H1 (cell line): ENCODE measurements at regions not wholly inside any gene's neighbourhood (a gene's known extent, or its start where the extent isn't known, plus 50 kb on each side); places are given as distances from the start of the nearest gene placed in this dataset.

Experiments used
- CTCF ChIA-PET: fragments of 300-600 bp; sonication (Branson Sonifier 250); formaldehyde crosslinking; loops from one replicate; lab custom pipeline; 2021; ENCODE audit not compliant: partially characterized antibody; lab: Charles Lee
- POLR2A ChIA-PET: fragments of 300-600 bp; sonication (Branson Sonifier 250); formaldehyde crosslinking; loops from one replicate; lab custom pipeline; 2021; ENCODE audit warnings: inconsistent platforms; ENCODE audit not compliant: partially characterized antibody; lab: Charles Lee
- DNase-seq, 2 experiments: peaks; one replicate each; pipeline versions ENCODE4 v3.0.0 to v3.0.0-alpha.2; 2010 to 2022; ENCODE audit warnings: low spot score in 2 of 2, low read depth in 1 of 2, mixed read lengths in 1 of 2
- FAIRE-seq: peaks from 2 replicates; lab custom pipeline; 2011; peaks lifted over from hg19 to GRCh38; lab: Jason Lieb, UNC
- H2AFZ ChIP-seq: 2 replicates; pipeline ENCODE4 v1.8.1; 2012; ENCODE audit warnings: low read length, inconsistent platforms
- H2AK5ac ChIP-seq: 2 replicates; pipeline ENCODE4 v1.6.1; 2013; ENCODE audit warnings: low read depth, low read length
- H2BK120ac ChIP-seq: replicated peaks from 2 replicates; pipeline ENCODE3; 2013; ENCODE audit warnings: low read depth, low read length, inconsistent platforms
- H2BK12ac ChIP-seq: 2 replicates; pipeline ENCODE4 v1.6.1; 2013; ENCODE audit warnings: low read depth, low read length
- H2BK15ac ChIP-seq: 2 replicates; pipeline ENCODE4 v1.6.1; 2013; ENCODE audit warnings: low read length
- H2BK20ac ChIP-seq: 2 replicates; pipeline ENCODE4 v1.6.1; 2013; ENCODE audit warnings: low read length
- H2BK5ac ChIP-seq: 2 replicates; pipeline ENCODE4 v1.6.1; 2013; ENCODE audit warnings: low read depth, low read length
- H3K14ac ChIP-seq: 2 replicates; pipeline ENCODE4 v1.6.1; 2013; ENCODE audit warnings: inconsistent platforms; ENCODE audit not compliant: insufficient read length
- H3K18ac ChIP-seq: 2 replicates; pipeline ENCODE4 v1.6.1; 2013; ENCODE audit warnings: low read length; ENCODE audit errors: extremely low read depth
- H3K23ac ChIP-seq: 2 replicates; pipeline ENCODE4 v1.6.1; 2013; ENCODE audit warnings: inconsistent platforms; ENCODE audit not compliant: insufficient read length
- H3K23me2 ChIP-seq: 2 replicates; pipeline ENCODE4 v1.6.1; 2013; ENCODE audit warnings: low read depth, low read length
- H3K27ac ChIP-seq: 2 replicates; pipeline ENCODE4 v1.6.1; 2011; ENCODE audit warnings: low read depth, low read length, inconsistent platforms
- H3K27me3 ChIP-seq, 4 experiments: replicated peaks in 1 of 4; 1 replicate in 1 of 4; 2 replicates in 3 of 4; pipeline versions ENCODE4 v1.6.1 to v1.8.1; 2011 to 2013; ENCODE audit warnings: low read length in 3 of 4, mild to moderate bottlenecking in 3 of 4, inconsistent platforms in 2 of 4, mixed read lengths in 2 of 4, moderate library complexity in 1 of 4; ENCODE audit not compliant: control insufficient read depth in 3 of 4, insufficient read depth in 3 of 4; ENCODE audit errors: extremely low read depth in 1 of 4
- H3K36me3 ChIP-seq, 4 experiments: 2 replicates each; pipeline versions ENCODE4 v1.6.1 to v1.8.1; 2011 to 2013; ENCODE audit warnings: mild to moderate bottlenecking in 4 of 4, low read length in 3 of 4, moderate library complexity in 2 of 4, control low read depth in 1 of 4, inconsistent platforms in 1 of 4; ENCODE audit not compliant: insufficient read depth in 4 of 4, control insufficient read depth in 2 of 4
- H3K4ac ChIP-seq: replicated peaks from 2 replicates; pipeline ENCODE3; 2013; ENCODE audit warnings: low read length, low read depth, mixed read lengths, inconsistent platforms; ENCODE audit not compliant: insufficient read length
- H3K4me1 ChIP-seq, 4 experiments: replicated peaks in 1 of 4; 1 replicate in 1 of 4; 2 replicates in 3 of 4; pipeline versions ENCODE4 v1.6.1 to v1.8.1; 2011 to 2013; ENCODE audit warnings: low read length in 3 of 4, inconsistent platforms in 2 of 4, mixed read lengths in 1 of 4; ENCODE audit not compliant: insufficient read depth in 4 of 4, control insufficient read depth in 3 of 4
- H3K4me2 ChIP-seq, 2 experiments: 2 replicates each; pipeline versions ENCODE4 v1.6.1 to v1.8.1; 2011 to 2013; ENCODE audit warnings: low read depth in 2 of 2, low read length in 2 of 2, control low read depth in 1 of 2, inconsistent platforms in 1 of 2, mild to moderate bottlenecking in 1 of 2; ENCODE audit not compliant: insufficient read depth in 1 of 2
- H3K4me3 ChIP-seq, 4 experiments: fragments of 200-600, 300-600 bp in 1 of 4; sonication (generic), shearing (Covaris generic), sonication (Bioruptor Twin) in 1 of 4; 2 replicates each; pipeline versions ENCODE4 v1.5.1 to v1.8.1; 2011 to 2016; ENCODE audit warnings: low read length in 4 of 4, low read depth in 3 of 4, control low read depth in 2 of 4, inconsistent platforms in 2 of 4, mild to moderate bottlenecking in 2 of 4, mixed read lengths in 1 of 4, moderate library complexity in 1 of 4; ENCODE audit not compliant: insufficient read depth in 2 of 4; ENCODE audit errors: extremely low read depth in 1 of 4
- H3K56ac ChIP-seq: replicated peaks from 2 replicates; pipeline ENCODE3; 2013; ENCODE audit warnings: low read depth, mild to moderate bottlenecking, mixed read lengths, low read length, inconsistent platforms; ENCODE audit not compliant: insufficient read length
- H3K79me1 ChIP-seq: 2 replicates; pipeline ENCODE4 v1.6.1; 2013; ENCODE audit warnings: low read depth, low read length, control low read depth
- H3K79me2 ChIP-seq, 2 experiments: 2 replicates each; pipeline versions ENCODE4 v1.6.1 to v1.8.1; 2012 to 2013; ENCODE audit warnings: low read length in 2 of 2, mild to moderate bottlenecking in 2 of 2, inconsistent platforms in 1 of 2; ENCODE audit not compliant: insufficient read depth in 2 of 2, control insufficient read depth in 1 of 2
- H3K9ac ChIP-seq, 4 experiments: replicated peaks in 1 of 4; 1 replicate in 1 of 4; 2 replicates in 3 of 4; pipeline versions ENCODE4 v1.6.1 to v1.8.1; 2011 to 2013; ENCODE audit warnings: low read depth in 3 of 4, low read length in 3 of 4, control low read depth in 2 of 4, mild to moderate bottlenecking in 2 of 4, moderate library complexity in 2 of 4, inconsistent platforms in 1 of 4; ENCODE audit errors: extremely low read depth in 1 of 4
- H3K9me3 ChIP-seq, 2 experiments: 2 replicates each; pipeline versions ENCODE4 v1.6.1 to v1.8.1; 2012 to 2013; ENCODE audit warnings: mild to moderate bottlenecking in 2 of 2, moderate library complexity in 2 of 2, control low read depth in 1 of 2, inconsistent platforms in 1 of 2, low read depth in 1 of 2, low read length in 1 of 2, mixed read lengths in 1 of 2; ENCODE audit not compliant: insufficient read depth in 2 of 2
- H4K20me1 ChIP-seq, 2 experiments: replicated peaks in 1 of 2; 2 replicates each; pipeline versions ENCODE3 to v1.8.1; 2011 to 2013; ENCODE audit warnings: inconsistent platforms in 2 of 2, low read length in 2 of 2, mild to moderate bottlenecking in 1 of 2; ENCODE audit not compliant: insufficient read depth in 2 of 2, control insufficient read depth in 1 of 2
- H4K5ac ChIP-seq: 2 replicates; pipeline ENCODE4 v1.6.1; 2013; ENCODE audit warnings: low read length, low read depth, mixed read lengths, inconsistent platforms; ENCODE audit not compliant: insufficient read length
- H4K8ac ChIP-seq: 2 replicates; pipeline ENCODE4 v1.8.0; 2013; ENCODE audit warnings: mild to moderate bottlenecking, moderate library complexity, low read length, inconsistent platforms; ENCODE audit not compliant: insufficient read depth; ENCODE audit errors: extremely low read depth
- H4K91ac ChIP-seq: replicated peaks from 2 replicates; pipeline ENCODE3; 2013; ENCODE audit warnings: low read length, mixed read lengths, inconsistent platforms; ENCODE audit not compliant: insufficient read length
- KDM4A ChIP-seq: IDR thresholded peaks from one replicate; pipeline ENCODE4 v1.7.1; 2012; ENCODE audit warnings: low read depth, mild to moderate bottlenecking, moderate library complexity, low read length, inconsistent platforms; ENCODE audit not compliant: severe bottlenecking
- SP4 ChIP-seq: IDR thresholded peaks from 2 replicates; pipeline ENCODE4 v1.6.1; 2012; ENCODE audit warnings: low read length, inconsistent platforms

- FAIRE-seq, result no peak
- CTCF ChIA-PET, result interaction anchor here (0.9 kb wide), 1 partner anchor 113 kb away, joined by 3 read pairs; no protein-coding TSS in a partner anchor
- no peak for TF ChIP-seq KDM4A
- TF ChIP-seq SP4, result no peak
Measured at GRCh38 chr14:55980970-55981369, 137.2 kb upstream of the PELI2 start.

More at GRCh38 chr14:55980970-55981369, 137.2 kb upstream of the PELI2 start:
- Histone ChIP-seq H4K5ac (no peak overlapping the region), H3K56ac (no peak overlapping the region), H2BK5ac (no peak overlapping the region), H3K18ac (no peak overlapping the region), H3K4me3 (no peak overlapping the region), H3K4me1 (no peaks in the 10 kb centered on the region), H2AK5ac (no peak overlapping the region), H3K9me3 (no peaks in the 10 kb centered on the region), H3K36me3 (no peaks in the 10 kb centered on the region), H2AFZ (no peak overlapping the region), H3K9ac (no peak overlapping the region), H3K79me1 (no peaks in the 10 kb centered on the region), H4K8ac (no peak overlapping the region), H2BK12ac (no peak overlapping the region), H3K79me2 (no peaks in the 10 kb centered on the region), H3K23me2 (no peaks in the 10 kb centered on the region), H2BK15ac (no peak overlapping the region), H3K27ac (no peak overlapping the region), H2BK20ac (no peak overlapping the region), H3K14ac (no peak overlapping the region), H3K27me3 (peaks cover 0 to under 1% (median 0%) of the 10 kb centered on the region in 4 experiments; a peak in 1 of 7 replicates), H3K4ac (no peak overlapping the region), H4K20me1 (no peaks in the 10 kb centered on the region), H3K23ac (no peak overlapping the region), H2BK120ac (no peak overlapping the region), H4K91ac (no peak overlapping the region), H3K4me2 (no peak overlapping the region)
- no peak for DNase-seq
- POLR2A ChIA-PET, result no interaction called here
